HFFc6 (cell line): ENCODE measurements at regions not wholly inside any gene's neighbourhood (a gene's known extent, or its start where the extent isn't known, plus 50 kb on each side); places are given as distances from the start of the nearest gene placed in this dataset.

Experiments
- DNase-seq: peaks from one replicate; pipeline ENCODE4 v3.0.0-alpha.2; 2018
- H3K27ac Mint-ChIP-seq: 2 replicates; pipeline ENCODE4 v1.8.0; 2020; ENCODE audit warnings: mild to moderate bottlenecking, mixed read lengths
- H3K27me3 Mint-ChIP-seq: 2 replicates; pipeline ENCODE4 v1.8.0; 2021; ENCODE audit warnings: mild to moderate bottlenecking, moderate library complexity, mixed read lengths; ENCODE audit not compliant: insufficient read depth
- H3K36me3 Mint-ChIP-seq: 2 replicates; pipeline ENCODE4 v1.8.0; 2021; ENCODE audit warnings: low read depth, mixed read lengths
- H3K4me1 Mint-ChIP-seq: 2 replicates; pipeline ENCODE4 v1.8.0; 2020; ENCODE audit warnings: low read depth, mixed read lengths
- H3K4me3 Mint-ChIP-seq: 2 replicates; pipeline ENCODE4 v1.8.0; 2020; ENCODE audit warnings: mild to moderate bottlenecking, moderate library complexity, mixed read lengths
- H3K9me3 Mint-ChIP-seq: 2 replicates; pipeline ENCODE4 v1.8.0; 2020; ENCODE audit warnings: mild to moderate bottlenecking, mixed read lengths
- CTCF ChIP-seq: fragments of 200-600 bp; sonication (generic); IDR thresholded peaks from 2 replicates; pipeline ENCODE4 v1.5.0; 2021; ENCODE audit warnings: antibody characterized with exemption, mild to moderate bottlenecking

- no peaks in the 10 kb centered on the region for H3K36me3 Mint-ChIP-seq
- no peaks in the 10 kb centered on the region for H3K9me3 Mint-ChIP-seq
- no peak for TF ChIP-seq CTCF
- peaks cover 43% of the 10 kb centered on the region for H3K27me3 Mint-ChIP-seq
- H3K4me3 Mint-ChIP-seq: no peak overlapping the region
- no peak for DNase-seq
- peaks cover 11% of the 10 kb centered on the region for H3K4me1 Mint-ChIP-seq
- H3K27ac Mint-ChIP-seq: no peak overlapping the region
Measured at GRCh38 chr17:45709728-45710288, 74.3 kb upstream of the CRHR1 start.

DNA sequence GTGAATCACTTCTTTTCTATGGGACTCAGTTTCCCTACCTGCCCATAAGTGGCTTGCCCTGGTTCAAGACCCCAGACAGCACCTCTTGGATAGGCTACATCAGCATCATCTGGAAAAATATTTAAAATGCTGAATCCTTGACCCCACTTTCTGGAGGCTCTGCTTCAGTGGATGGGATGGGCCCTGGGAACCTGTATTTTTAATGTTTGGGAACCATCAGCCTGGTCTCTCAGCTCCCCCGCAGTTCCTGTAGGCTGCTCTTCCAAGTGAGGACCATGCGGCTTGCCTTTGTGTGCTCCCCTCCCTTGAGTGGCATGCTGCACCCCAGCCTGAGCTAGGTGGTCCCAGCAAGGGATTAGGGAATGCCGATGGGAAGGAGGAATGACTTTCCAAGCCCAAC lies 68.3 kb upstream of the CRHR1 start:
- H3K4me3 Mint-ChIP-seq: no peak overlapping the region

GRCh38 chr17:45718791-45719190 lies 65.3 kb upstream of the CRHR1 start:
- DNase-seq: peak; percentile 59
- peaks cover 22% of the 10 kb centered on the region for H3K4me1 Mint-ChIP-seq
- no peak for TF ChIP-seq CTCF
- no peaks in the 10 kb centered on the region for H3K9me3 Mint-ChIP-seq
- H3K4me3 Mint-ChIP-seq: peak overlapping the region; percentile 51
- peak overlapping the region; percentile 57 for H3K27ac Mint-ChIP-seq
- no peaks in the 10 kb centered on the region for H3K36me3 Mint-ChIP-seq
- H3K27me3 Mint-ChIP-seq: peaks cover 23% of the 10 kb centered on the region

More for the DNA sequence above, 68.3 kb upstream of the CRHR1 start:
- H3K27ac Mint-ChIP-seq: no peak overlapping the region
- no peaks in the 10 kb centered on the region for H3K9me3 Mint-ChIP-seq
- DNase-seq: no peak
- no peaks in the 10 kb centered on the region for H3K36me3 Mint-ChIP-seq
- peaks cover 22% of the 10 kb centered on the region for H3K4me1 Mint-ChIP-seq
- peaks cover 21% of the 10 kb centered on the region for H3K27me3 Mint-ChIP-seq
- TF ChIP-seq CTCF: no peak

- H3K9me3 Mint-ChIP-seq: no peaks in the 10 kb centered on the region
- TF ChIP-seq CTCF: peak; percentile 79
- no peaks in the 10 kb centered on the region for H3K36me3 Mint-ChIP-seq
- H3K27me3 Mint-ChIP-seq: peaks cover 20% of the 10 kb centered on the region
- H3K27ac Mint-ChIP-seq: peak overlapping the region; percentile 57; the same call in 1 of the 2 replicates
- peak overlapping the region; percentile 51 for H3K4me3 Mint-ChIP-seq
- peaks cover 22% of the 10 kb centered on the region for H3K4me1 Mint-ChIP-seq
- peak; percentile 90 for DNase-seq
Measured at GRCh38 chr17:45719335-45720071, 64.6 kb upstream of the CRHR1 start.

DNA sequence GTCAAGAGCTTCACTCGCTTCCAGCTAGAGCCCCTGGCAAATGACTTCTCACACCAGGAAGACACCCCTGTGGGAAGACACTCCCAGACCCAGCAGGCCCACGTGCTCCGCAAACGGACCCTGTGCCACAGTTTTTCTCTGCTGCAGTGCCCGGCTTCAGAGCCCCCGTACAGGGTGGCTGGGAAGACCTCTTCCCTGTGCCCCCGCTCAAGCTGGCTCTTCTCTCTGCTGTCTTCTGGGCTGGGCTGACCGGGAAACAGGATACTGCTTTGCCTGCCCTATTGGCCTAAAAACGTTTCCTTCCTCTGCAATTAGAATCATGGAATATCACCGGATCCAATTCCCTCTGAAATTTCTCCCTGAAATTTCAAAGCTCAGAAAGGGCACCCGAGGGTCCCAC lies 63.7 kb upstream of the CRHR1 start:
- TF ChIP-seq CTCF: no peak
- DNase-seq: no peak
- Mint-ChIP-seq H3K9me3 (no peaks in the 10 kb centered on the region), H3K27ac (no peak overlapping the region), H3K4me3 (no peak overlapping the region), H3K4me1 (peaks cover 22% of the 10 kb centered on the region), H3K27me3 (peaks cover 17% of the 10 kb centered on the region), H3K36me3 (no peaks in the 10 kb centered on the region)
